ENCODE measurements at regions not wholly inside any gene's neighbourhood (a gene's known extent, or its start where the extent isn't known, plus 50 kb on each side); places are given as distances from the start of the nearest gene placed in this dataset.
A peak's percentile ranks its signal among the peaks of the same experiment; 100 is the strongest.
"Not testable (repeated sequence)": the region's sequence is repeated elsewhere in the genome, so short reads cannot be mapped to it uniquely, and the experiment has no call there.

DNA sequence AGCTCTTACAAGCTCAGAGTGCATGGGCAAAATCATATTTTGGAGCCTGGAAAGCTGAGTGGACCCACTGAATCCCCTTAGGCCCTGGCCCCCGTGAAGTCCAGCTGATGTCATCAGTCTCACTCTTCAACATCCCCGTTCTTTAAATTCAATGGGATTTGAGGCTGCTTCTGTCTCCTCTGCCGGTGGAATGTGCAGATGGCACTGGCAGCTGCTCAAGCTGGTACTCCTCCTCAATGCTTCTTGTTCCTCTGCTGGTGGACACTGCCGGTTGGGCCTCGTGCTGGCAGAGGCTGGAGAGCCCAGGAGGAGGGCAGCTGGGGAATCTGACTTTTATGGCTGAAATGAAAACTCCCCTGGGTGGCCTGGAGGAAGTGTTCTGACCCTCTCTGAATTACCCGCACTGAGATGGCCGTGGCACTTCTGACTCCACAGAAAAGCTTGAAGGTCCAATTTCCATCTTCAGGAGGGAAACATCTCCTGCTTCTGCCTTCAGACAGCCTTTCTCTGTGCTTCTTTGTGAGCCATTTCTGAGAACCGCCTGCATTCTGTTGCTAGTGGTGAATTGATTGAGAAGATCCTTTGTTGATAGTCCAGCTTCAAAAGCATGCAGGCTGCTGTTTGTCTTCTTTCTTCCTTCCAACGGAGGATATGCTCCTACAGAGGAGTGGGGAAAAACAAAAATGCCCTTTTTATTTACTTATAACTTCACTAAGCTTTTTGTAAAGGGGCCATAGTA lies 298.9 kb downstream of the TMEM38B start:
- no peaks in the 10 kb centered on the region for H3K9me3 Mint-ChIP-seq (ENCODE audit: low read depth)
- no peaks in the 10 kb centered on the region for H3K36me3 Mint-ChIP-seq (ENCODE audit: low read depth)
- no peak for ATAC-seq
- intact Hi-C loops (cut with DNase I, micrococcal nuclease): no loop called here
- ChIA-PET POLR2A (no interaction called here), CTCF (interaction anchor here (0.7 kb wide), 1 partner anchor 1460 kb away, joined by 3 read pairs; no protein-coding TSS in a partner anchor)
- DNase-seq: no peak
- no peaks in the 10 kb centered on the region for H3K4me1 Mint-ChIP-seq
- H3K4me3 Mint-ChIP-seq: no peak overlapping the region
- H3K27me3 Mint-ChIP-seq: no peaks in the 10 kb centered on the region
- no peak overlapping the region for H3K27ac Mint-ChIP-seq

DNA sequence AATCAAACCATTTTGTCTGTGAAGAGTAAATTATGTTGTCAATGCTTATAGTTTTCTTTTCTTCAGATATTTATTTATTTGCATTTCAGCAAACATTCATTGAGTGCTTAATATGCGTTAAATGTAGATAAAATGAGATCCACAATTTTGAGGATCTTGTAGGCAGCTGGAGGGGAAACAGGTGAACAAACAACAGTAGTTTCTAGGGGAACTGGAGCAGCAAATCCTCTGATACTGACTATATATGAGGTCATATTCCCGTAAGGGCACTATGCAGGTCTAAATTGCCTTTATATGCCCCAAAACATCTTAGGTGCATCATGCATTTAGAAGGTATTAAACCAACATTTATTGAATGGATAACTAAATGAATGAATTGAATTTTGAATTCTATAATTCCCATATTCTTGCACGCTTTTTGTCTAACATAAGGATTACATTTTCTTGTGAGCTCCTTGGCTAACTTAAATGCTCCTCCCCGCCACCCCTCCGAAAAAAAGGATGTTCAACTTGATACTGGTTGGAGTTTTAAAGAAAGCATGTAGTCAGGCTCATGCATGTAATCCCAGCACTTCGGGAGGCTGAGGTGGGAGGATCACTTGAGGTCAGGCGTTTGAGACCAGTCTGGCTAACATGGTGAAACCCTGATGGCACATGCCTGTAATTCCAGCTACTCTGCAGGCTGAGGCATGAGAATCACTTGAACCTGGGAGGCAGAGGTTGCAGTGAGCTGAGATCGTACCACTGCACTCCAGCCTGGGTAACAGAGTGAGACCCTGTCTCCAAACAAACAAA lies 299.8 kb downstream of the TMEM38B start:
- ChIA-PET CTCF (no interaction called here), POLR2A (no interaction called here)
- H3K27ac Mint-ChIP-seq: no peak overlapping the region
- H3K4me3 Mint-ChIP-seq: no peak overlapping the region
- ATAC-seq (no peak), DNase-seq (no peak)
- no peaks in the 10 kb centered on the region for H3K9me3 Mint-ChIP-seq (ENCODE audit: low read depth)
- no peaks in the 10 kb centered on the region for H3K27me3 Mint-ChIP-seq
- H3K36me3 Mint-ChIP-seq (ENCODE audit: low read depth): no peaks in the 10 kb centered on the region
- intact Hi-C loops (cut with DNase I, micrococcal nuclease): no loop called here
- H3K4me1 Mint-ChIP-seq: no peaks in the 10 kb centered on the region

GRCh38 chr9:105994970-105995369 lies 300.6 kb downstream of the TMEM38B start:
- no peaks in the 10 kb centered on the region for H3K36me3 Mint-ChIP-seq (ENCODE audit: low read depth)
- intact Hi-C loops (cut with DNase I, micrococcal nuclease): no loop called here
- H3K4me3 Mint-ChIP-seq: no peak overlapping the region
- H3K4me1 Mint-ChIP-seq: no peaks in the 10 kb centered on the region
- no peaks in the 10 kb centered on the region for H3K9me3 Mint-ChIP-seq (ENCODE audit: low read depth)
- CTCF ChIA-PET: interaction anchor here (0.5 kb wide), 1 partner anchor 86 kb away, joined by 3 read pairs; no protein-coding TSS in a partner anchor
- ATAC-seq (peak; percentile 63), DNase-seq (peak; percentile 16)
- H3K27ac Mint-ChIP-seq: no peak overlapping the region
- POLR2A ChIA-PET: no interaction called here
- H3K27me3 Mint-ChIP-seq: no peaks in the 10 kb centered on the region

DNA sequence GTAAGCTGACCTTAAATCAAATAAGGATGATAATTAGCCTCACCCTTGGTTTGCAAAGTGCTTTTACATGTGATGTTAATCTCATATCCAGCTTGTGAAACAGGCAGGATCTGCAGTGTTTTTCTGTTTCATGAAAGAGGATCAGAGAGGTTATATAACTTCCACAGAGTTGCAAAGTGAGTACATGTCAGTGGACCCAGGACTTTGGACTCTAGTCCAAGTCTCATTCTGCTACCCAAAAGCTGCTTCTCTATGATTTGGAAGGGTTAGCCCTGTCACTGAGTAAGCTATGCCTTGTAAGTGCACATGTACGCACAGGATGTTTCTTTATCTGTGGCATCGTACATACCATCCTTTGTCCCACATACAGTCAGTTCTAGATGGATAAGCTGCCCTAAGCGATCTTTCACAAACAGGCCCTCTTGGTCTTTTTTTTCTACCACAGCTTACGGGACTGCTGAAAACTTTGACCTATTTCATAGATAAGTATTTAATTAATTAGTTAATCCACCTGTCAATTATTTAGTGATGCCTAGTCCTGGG lies 322.9 kb downstream of the TMEM38B start:
- ChIA-PET POLR2A (no interaction called here), CTCF (interaction anchor here (0.6 kb wide), 1 partner anchor 103 kb away, joined by 3 read pairs; no protein-coding TSS in a partner anchor)
- ATAC-seq: no peak
- Mint-ChIP-seq H3K4me3 (no peak overlapping the region), H3K27me3 (peaks cover 2% of the 10 kb centered on the region), H3K27ac (no peak overlapping the region), H3K4me1 (no peaks in the 10 kb centered on the region), H3K9me3 (ENCODE audit: low read depth) (no peaks in the 10 kb centered on the region), H3K36me3 (ENCODE audit: low read depth) (no peaks in the 10 kb centered on the region)
- intact Hi-C loops (cut with DNase I, micrococcal nuclease): no loop called here
- no peak for DNase-seq

GRCh38 chr9:106019039-106019680 lies 324.8 kb downstream of the TMEM38B start:
- POLR2A ChIA-PET: no interaction called here
- no peak overlapping the region for H3K27ac Mint-ChIP-seq
- intact Hi-C loops (cut with DNase I, micrococcal nuclease): no loop called here
- H3K9me3 Mint-ChIP-seq (ENCODE audit: low read depth): no peaks in the 10 kb centered on the region
- no peak for ATAC-seq
- no peak overlapping the region for H3K4me3 Mint-ChIP-seq
- CTCF ChIA-PET: no interaction called here
- no peaks in the 10 kb centered on the region for H3K36me3 Mint-ChIP-seq (ENCODE audit: low read depth)
- H3K27me3 Mint-ChIP-seq: peaks cover 2% of the 10 kb centered on the region
- no peaks in the 10 kb centered on the region for H3K4me1 Mint-ChIP-seq
- no peak for DNase-seq

GRCh38 chr9:106019702-106020101 lies 325.4 kb downstream of the TMEM38B start:
- Mint-ChIP-seq H3K27me3 (peaks cover 2% of the 10 kb centered on the region), H3K4me1 (no peaks in the 10 kb centered on the region), H3K4me3 (no peak overlapping the region), H3K9me3 (ENCODE audit: low read depth) (no peaks in the 10 kb centered on the region), H3K27ac (no peak overlapping the region), H3K36me3 (ENCODE audit: low read depth) (no peaks in the 10 kb centered on the region)
- no peak for ATAC-seq
- intact Hi-C loops (cut with DNase I, micrococcal nuclease): no loop called here
- DNase-seq: no peak
- ChIA-PET POLR2A (no interaction called here), CTCF (no interaction called here)

DNA sequence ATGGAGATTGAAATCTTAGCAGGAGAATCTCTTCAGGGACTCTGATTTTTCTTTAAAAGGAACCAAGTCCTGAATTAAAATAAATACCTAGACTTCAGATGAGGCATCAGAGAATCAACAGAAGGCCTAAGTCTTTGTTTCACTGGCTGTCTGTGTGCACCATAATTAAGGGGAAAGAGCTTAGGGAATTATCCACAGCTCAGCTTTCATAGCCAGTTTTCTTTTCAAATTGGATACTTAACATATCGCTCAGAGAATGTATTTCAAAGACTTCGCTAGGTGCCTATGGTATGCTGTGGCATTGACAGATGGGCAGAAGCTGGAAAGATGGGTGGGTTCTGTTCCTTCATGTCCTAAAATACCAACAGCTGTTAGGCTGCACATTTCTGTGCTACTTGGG lies 325.8 kb downstream of the TMEM38B start:
- Mint-ChIP-seq H3K4me1 (no peaks in the 10 kb centered on the region), H3K36me3 (ENCODE audit: low read depth) (no peaks in the 10 kb centered on the region), H3K9me3 (ENCODE audit: low read depth) (no peaks in the 10 kb centered on the region), H3K27ac (no peak overlapping the region), H3K4me3 (no peak overlapping the region), H3K27me3 (peaks cover 2% of the 10 kb centered on the region)
- DNase-seq: no peak
- ChIA-PET POLR2A (no interaction called here), CTCF (no interaction called here)
- no peak for ATAC-seq
- intact Hi-C loops (cut with DNase I, micrococcal nuclease): no loop called here

DNA sequence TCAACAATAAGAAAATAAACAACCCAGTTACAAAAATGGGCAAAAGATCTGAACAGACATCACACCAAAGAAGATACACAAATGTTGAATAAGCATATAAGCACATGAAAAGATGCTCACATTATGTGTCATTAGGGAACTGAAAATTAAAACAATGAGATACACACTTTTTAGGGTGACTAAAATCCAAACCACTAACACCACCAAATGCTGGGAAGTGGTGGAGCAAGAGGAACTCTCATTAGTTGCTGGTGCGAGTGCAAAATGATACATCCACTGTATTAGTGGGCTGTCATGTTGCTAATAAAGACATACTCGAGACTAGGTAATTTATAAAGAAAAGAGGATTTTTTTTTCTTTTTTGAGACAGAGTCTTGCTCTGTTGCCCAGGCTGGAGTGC lies 329.1 kb downstream of the TMEM38B start:
- Mint-ChIP-seq H3K27ac (no peak overlapping the region), H3K4me3 (no peak overlapping the region), H3K27me3 (peaks cover 2% of the 10 kb centered on the region), H3K9me3 (ENCODE audit: low read depth) (no peaks in the 10 kb centered on the region), H3K36me3 (ENCODE audit: low read depth) (no peaks in the 10 kb centered on the region), H3K4me1 (no peaks in the 10 kb centered on the region)
- intact Hi-C loops (cut with DNase I, micrococcal nuclease): no loop called here
- ATAC-seq (no peak), DNase-seq (no peak)
- POLR2A ChIA-PET: no interaction called here
- CTCF ChIA-PET: no interaction called here

DNA sequence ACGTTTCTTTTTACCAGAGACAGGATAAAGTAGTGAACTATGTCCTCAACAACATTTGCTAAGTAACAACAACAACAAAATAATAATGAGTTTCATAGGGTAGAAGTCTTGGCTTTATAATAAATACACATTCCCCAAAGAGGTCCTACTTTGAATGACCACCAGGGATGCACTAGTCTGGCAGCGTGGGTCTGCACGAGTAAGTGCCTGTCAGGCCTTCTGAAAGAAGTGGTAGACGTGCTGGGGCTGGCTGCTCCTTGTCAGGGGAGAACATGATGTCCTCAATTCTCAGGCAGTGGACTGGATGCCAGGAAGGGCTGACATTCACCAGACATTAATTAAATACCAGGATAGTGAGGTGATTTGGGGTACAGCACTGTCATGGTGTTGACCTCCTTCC lies 331.1 kb downstream of the TMEM38B start:
- CTCF ChIA-PET: no interaction called here
- H3K27ac Mint-ChIP-seq: no peak overlapping the region
- POLR2A ChIA-PET: no interaction called here
- intact Hi-C loops (cut with DNase I, micrococcal nuclease): no loop called here
- DNase-seq (no peak), ATAC-seq (no peak)
- peaks cover 7% of the 10 kb centered on the region for H3K9me3 Mint-ChIP-seq (ENCODE audit: low read depth)
- no peaks in the 10 kb centered on the region for H3K36me3 Mint-ChIP-seq (ENCODE audit: low read depth)
- no peaks in the 10 kb centered on the region for H3K4me1 Mint-ChIP-seq
- peaks cover 2% of the 10 kb centered on the region for H3K27me3 Mint-ChIP-seq
- no peak overlapping the region for H3K4me3 Mint-ChIP-seq

DNA sequence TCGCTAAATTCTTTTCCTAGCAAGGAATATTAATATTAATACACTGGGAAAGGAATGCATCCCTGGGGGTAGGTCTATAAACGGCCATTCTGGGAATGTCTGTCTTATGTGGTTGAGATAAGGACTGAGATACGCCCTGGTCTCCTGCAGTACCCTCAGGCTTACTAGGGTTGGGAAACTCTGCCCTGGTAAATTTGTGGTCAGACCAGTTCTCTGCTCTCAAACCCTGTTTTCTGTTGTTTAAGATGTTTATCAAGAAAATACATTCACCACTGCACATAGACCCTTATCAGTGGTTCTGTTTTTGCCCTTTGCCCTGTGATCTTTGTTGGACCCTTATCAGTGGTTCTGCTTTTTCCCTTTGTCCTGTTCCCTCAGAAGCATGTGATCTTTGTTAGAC lies 335.8 kb downstream of the TMEM38B start:
- H3K4me1 Mint-ChIP-seq; intact Hi-C loops (cut with DNase I, micrococcal nuclease); H3K27me3 Mint-ChIP-seq; POLR2A ChIA-PET; H3K27ac Mint-ChIP-seq; H3K4me3 Mint-ChIP-seq; H3K9me3 Mint-ChIP-seq (ENCODE audit: low read depth); ATAC-seq; DNase-seq; H3K36me3 Mint-ChIP-seq (ENCODE audit: low read depth); CTCF ChIA-PET: not testable (repeated sequence)

DNA sequence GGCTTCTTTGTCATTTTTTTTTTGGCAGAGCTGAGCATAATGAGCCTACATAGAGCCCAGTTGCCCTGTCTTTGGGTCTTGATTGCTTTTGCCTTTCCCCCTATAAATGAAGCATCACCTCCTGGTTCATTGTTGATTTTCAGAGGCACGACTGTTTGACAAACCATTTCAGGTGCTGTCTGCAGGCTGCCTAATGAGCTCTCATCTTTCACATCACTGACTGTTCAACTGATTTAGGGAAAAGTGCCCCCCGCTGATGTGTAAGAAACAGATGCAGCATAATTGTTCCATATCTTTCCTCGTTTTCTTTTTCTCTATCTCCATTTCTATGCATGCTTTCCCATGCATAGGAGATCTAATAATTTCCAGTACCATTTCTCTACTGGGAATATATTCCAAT lies 338.6 kb downstream of the TMEM38B start:
- DNase-seq (no peak), ATAC-seq (no peak)
- intact Hi-C loops (cut with DNase I, micrococcal nuclease): no loop called here
- H3K9me3 Mint-ChIP-seq (ENCODE audit: low read depth): peaks cover 8% of the 10 kb centered on the region
- CTCF ChIA-PET: no interaction called here
- H3K4me3 Mint-ChIP-seq: no peak overlapping the region
- POLR2A ChIA-PET: no interaction called here
- H3K4me1 Mint-ChIP-seq: no peaks in the 10 kb centered on the region
- H3K36me3 Mint-ChIP-seq (ENCODE audit: low read depth): no peaks in the 10 kb centered on the region
- no peaks in the 10 kb centered on the region for H3K27me3 Mint-ChIP-seq
- H3K27ac Mint-ChIP-seq: no peak overlapping the region

GRCh38 chr9:106035806-106036205 lies 341.5 kb downstream of the TMEM38B start:
- CTCF ChIA-PET: no interaction called here
- POLR2A ChIA-PET: no interaction called here
- intact Hi-C loops (cut with DNase I, micrococcal nuclease): no loop called here
- Mint-ChIP-seq H3K27ac (no peak overlapping the region), H3K9me3 (ENCODE audit: low read depth) (no peaks in the 10 kb centered on the region), H3K27me3 (no peaks in the 10 kb centered on the region), H3K36me3 (ENCODE audit: low read depth) (no peaks in the 10 kb centered on the region), H3K4me1 (no peaks in the 10 kb centered on the region), H3K4me3 (no peak overlapping the region)
- DNase-seq (no peak), ATAC-seq (no peak)
